IPS DF 4.7 (cell line): ENCODE measurements at regions not wholly inside any gene's neighbourhood (a gene's known extent, or its start where the extent isn't known, plus 50 kb on each side); places are given as distances from the start of the nearest gene placed in this dataset.
"Not testable (repeated sequence)": the region's sequence is repeated elsewhere in the genome, so short reads cannot be mapped to it uniquely, and the experiment has no call there.

Experiments used
- DNase-seq: peaks from one replicate; pipeline ENCODE4 v3.0.0-alpha.2; 2013; ENCODE audit warnings: low spot score; ENCODE audit errors: extremely low read depth

GRCh38 chr10:37576154-37576553, 281.3 kb downstream of the ZNF248 start:
- DNase-seq: no peak

GRCh38 chr10:37572206-37572605, 285.2 kb downstream of the ZNF248 start:
- DNase-seq: no peak

GRCh38 chr10:37566332-37566731, 291.1 kb downstream of the ZNF248 start:
- DNase-seq: no peak

GRCh38 chr10:37563715-37564108, 293.7 kb downstream of the ZNF248 start:
- no peak for DNase-seq

- DNase-seq: no peak
Observed at GRCh38 chr10:37563107-37563714, 294.2 kb downstream of the ZNF248 start.

GRCh38 chr10:37552881-37553280, 304.5 kb downstream of the ZNF248 start:
- DNase-seq: no peak

GRCh38 chr10:37549054-37549453, 308.4 kb downstream of the ZNF248 start:
- no peak for DNase-seq

- peak; percentile 74 for DNase-seq
Observed at GRCh38 chr10:37535459-37536246, 321.8 kb downstream of the ZNF248 start.

GRCh38 chr10:37534166-37534565, 323.2 kb downstream of the ZNF248 start:
- no peak for DNase-seq

- DNase-seq: not testable (repeated sequence)
Observed at GRCh38 chr10:37525410-37525809, 332.0 kb downstream of the ZNF248 start.

GRCh38 chr10:37520488-37520887, 336.9 kb downstream of the ZNF248 start:
- no peak for DNase-seq

GRCh38 chr10:37510520-37510919, 346.9 kb downstream of the ZNF248 start:
- DNase-seq: not testable (repeated sequence)

GRCh38 chr10:37496061-37496460, 361.3 kb downstream of the ZNF248 start:
- no peak for DNase-seq

GRCh38 chr10:37495415-37495814, 362.0 kb downstream of the ZNF248 start:
- peak; percentile 1 for DNase-seq

- DNase-seq: not testable (repeated sequence)
Observed at GRCh38 chr10:37493185-37493796, 364.1 kb downstream of the ZNF248 start.

GRCh38 chr10:37490266-37490665, 364.9 kb downstream of the ANKRD30A start:
- no peak for DNase-seq

- no peak for DNase-seq
Observed at GRCh38 chr10:37489658-37490003, 364.2 kb downstream of the ANKRD30A start.

- no peak for DNase-seq
Observed at GRCh38 chr10:37488792-37489657, 363.6 kb downstream of the ANKRD30A start.

GRCh38 chr10:37480596-37480995, 355.2 kb downstream of the ANKRD30A start:
- not testable (repeated sequence) for DNase-seq

- DNase-seq: no peak
Observed at GRCh38 chr10:37479469-37479868, 354.1 kb downstream of the ANKRD30A start.

- no peak for DNase-seq
Observed at GRCh38 chr10:37478381-37478780, 353.0 kb downstream of the ANKRD30A start.

GRCh38 chr10:37476285-37476684, 350.9 kb downstream of the ANKRD30A start:
- no peak for DNase-seq
